Omental fat pad (tissue), 3 donors: ENCODE measurements at regions not wholly inside any gene's neighbourhood (a gene's known extent, or its start where the extent isn't known, plus 50 kb on each side); places are given as distances from the start of the nearest gene placed in this dataset.
"Not testable (repeated sequence)": the region's sequence is repeated elsewhere in the genome, so short reads cannot be mapped to it uniquely, and the experiment has no call there.

Source experiments
- ATAC-seq: fragments of 150-250 bp; one replicate; pipeline ENCODE4 v1.9.1; 2016; ENCODE audit warnings: mild to moderate bottlenecking, moderate library complexity; ENCODE audit not compliant: low FRiP score
- DNase-seq: peaks from one replicate; pipeline ENCODE4 v3.0.0-alpha.2; 2019; ENCODE audit warnings: low spot score
- TF ChIP-seq, protein P1 (sequence below), 3 donors: fragments of 450-650 bp; IDR thresholded peaks; one replicate each; pipeline ENCODE4 v1.5.1; 2016 to 2017; ENCODE audit warnings: antibody characterized with exemption in 3 of 3, mild to moderate bottlenecking in 3 of 3, moderate library complexity in 2 of 3

DNA sequence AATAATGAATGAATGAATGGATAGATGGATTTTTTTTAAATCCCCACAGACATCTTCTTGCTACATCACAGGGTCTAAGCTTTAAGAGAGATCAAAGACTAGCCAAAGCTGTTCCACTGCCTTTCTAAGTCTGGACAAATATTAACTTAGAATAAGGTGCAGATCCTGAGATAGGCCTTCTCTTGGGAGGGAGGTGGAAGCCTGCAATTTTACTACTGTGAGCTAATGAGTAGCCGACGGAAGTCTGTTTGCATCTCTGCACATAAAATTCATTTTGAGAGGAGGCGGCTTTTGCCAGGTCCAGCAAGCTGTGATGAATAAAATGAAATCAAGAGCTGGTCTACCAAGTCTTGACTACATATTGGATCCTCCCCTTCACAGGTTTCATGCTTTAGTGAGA, 484.9 kb downstream of the TMEM38B start:
- ATAC-seq: no peak
- TF ChIP-seq, protein P1, sequence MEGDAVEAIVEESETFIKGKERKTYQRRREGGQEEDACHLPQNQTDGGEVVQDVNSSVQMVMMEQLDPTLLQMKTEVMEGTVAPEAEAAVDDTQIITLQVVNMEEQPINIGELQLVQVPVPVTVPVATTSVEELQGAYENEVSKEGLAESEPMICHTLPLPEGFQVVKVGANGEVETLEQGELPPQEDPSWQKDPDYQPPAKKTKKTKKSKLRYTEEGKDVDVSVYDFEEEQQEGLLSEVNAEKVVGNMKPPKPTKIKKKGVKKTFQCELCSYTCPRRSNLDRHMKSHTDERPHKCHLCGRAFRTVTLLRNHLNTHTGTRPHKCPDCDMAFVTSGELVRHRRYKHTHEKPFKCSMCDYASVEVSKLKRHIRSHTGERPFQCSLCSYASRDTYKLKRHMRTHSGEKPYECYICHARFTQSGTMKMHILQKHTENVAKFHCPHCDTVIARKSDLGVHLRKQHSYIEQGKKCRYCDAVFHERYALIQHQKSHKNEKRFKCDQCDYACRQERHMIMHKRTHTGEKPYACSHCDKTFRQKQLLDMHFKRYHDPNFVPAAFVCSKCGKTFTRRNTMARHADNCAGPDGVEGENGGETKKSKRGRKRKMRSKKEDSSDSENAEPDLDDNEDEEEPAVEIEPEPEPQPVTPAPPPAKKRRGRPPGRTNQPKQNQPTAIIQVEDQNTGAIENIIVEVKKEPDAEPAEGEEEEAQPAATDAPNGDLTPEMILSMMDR (IDR thresholded peaks at IDR 0.05): no peak
- no peak for DNase-seq

- not testable (repeated sequence) for ATAC-seq, DNase-seq
Measured at GRCh38 chr9:106203815-106204516, 509.6 kb downstream of the TMEM38B start.

GRCh38 chr9:106207298-106207697, 513.0 kb downstream of the TMEM38B start:
- no peak for ATAC-seq
- no peak for DNase-seq
- TF ChIP-seq, protein P1 (IDR thresholded peaks at IDR 0.05): no peak

- DNase-seq: no peak
- TF ChIP-seq, protein P1 (IDR thresholded peaks at IDR 0.05): no peak
- no peak for ATAC-seq
Measured at GRCh38 chr9:106218427-106218826, 524.1 kb downstream of the TMEM38B start.

- ATAC-seq: no peak
- TF ChIP-seq, protein P1 (IDR thresholded peaks at IDR 0.05): no peak
- no peak for DNase-seq
Measured at GRCh38 chr9:106218854-106219253, 524.5 kb downstream of the TMEM38B start.

- ATAC-seq (no peak), DNase-seq (no peak)
- TF ChIP-seq, protein P1 (IDR thresholded peaks at IDR 0.05): no peak
Measured at GRCh38 chr9:106220415-106220814, 526.1 kb downstream of the TMEM38B start.

GRCh38 chr9:106228861-106229260, 534.5 kb downstream of the TMEM38B start:
- DNase-seq (no peak), ATAC-seq (no peak)
- TF ChIP-seq, protein P1 (IDR thresholded peaks at IDR 0.05): no peak
